Activated CD4-positive, alpha-beta memory T cell treated with anti-CD3 and anti-CD28 coated beads, Interleukin-2, amount 10 ng/mL, durations not matched to agents 7 days and 5 days (primary cell): ENCODE measurements at regions not wholly inside any gene's neighbourhood (a gene's known extent, or its start where the extent isn't known, plus 50 kb on each side); places are given as distances from the start of the nearest gene placed in this dataset.

Source experiments
- CTCF ChIA-PET: fragments of 350-600 bp; sonication (Branson Sonifier 250); formaldehyde crosslinking; loops from one replicate; lab custom pipeline; 2021; ENCODE audit warnings: antibody characterized with exemption, inconsistent platforms; lab: Charles Lee
- POLR2A ChIA-PET: fragments of 350-600 bp; sonication (Branson Sonifier 250); formaldehyde crosslinking; loops from one replicate; lab custom pipeline; 2021; ENCODE audit warnings: antibody characterized with exemption; lab: Charles Lee
- DNase-seq: peaks from one replicate; pipeline ENCODE4 v3.0.0-alpha.2; 2020
- H3K27ac Mint-ChIP-seq: one replicate; pipeline ENCODE4 v1.8.0; 2021; ENCODE audit warnings: mild to moderate bottlenecking, mixed read lengths
- H3K27me3 Mint-ChIP-seq: one replicate; pipeline ENCODE4 v1.8.0; 2021; ENCODE audit warnings: mixed read lengths
- H3K36me3 Mint-ChIP-seq: one replicate; pipeline ENCODE4 v1.8.0; 2021; ENCODE audit warnings: low read depth, mixed read lengths
- H3K4me1 Mint-ChIP-seq: one replicate; pipeline ENCODE4 v1.8.0; 2021; ENCODE audit warnings: mixed read lengths
- H3K4me3 Mint-ChIP-seq: one replicate; pipeline ENCODE4 v1.8.0; 2021; ENCODE audit warnings: mild to moderate bottlenecking, mixed read lengths
- H3K9me3 Mint-ChIP-seq: one replicate; pipeline ENCODE4 v1.8.0; 2021; ENCODE audit warnings: mixed read lengths

GRCh38 chr3:14286887-14287500 is 108.4 kb downstream of the LSM3 start:
- H3K9me3 Mint-ChIP-seq, result no peaks in the 10 kb centered on the region
- no peaks in the 10 kb centered on the region for H3K36me3 Mint-ChIP-seq
- no peak for DNase-seq
- CTCF ChIA-PET, result no interaction called here
- peaks cover 13% of the 10 kb centered on the region for H3K27me3 Mint-ChIP-seq
- no peak overlapping the region for H3K4me3 Mint-ChIP-seq
- POLR2A ChIA-PET, result no interaction called here
- no peak overlapping the region for H3K27ac Mint-ChIP-seq
- H3K4me1 Mint-ChIP-seq, result no peaks in the 10 kb centered on the region

DNA sequence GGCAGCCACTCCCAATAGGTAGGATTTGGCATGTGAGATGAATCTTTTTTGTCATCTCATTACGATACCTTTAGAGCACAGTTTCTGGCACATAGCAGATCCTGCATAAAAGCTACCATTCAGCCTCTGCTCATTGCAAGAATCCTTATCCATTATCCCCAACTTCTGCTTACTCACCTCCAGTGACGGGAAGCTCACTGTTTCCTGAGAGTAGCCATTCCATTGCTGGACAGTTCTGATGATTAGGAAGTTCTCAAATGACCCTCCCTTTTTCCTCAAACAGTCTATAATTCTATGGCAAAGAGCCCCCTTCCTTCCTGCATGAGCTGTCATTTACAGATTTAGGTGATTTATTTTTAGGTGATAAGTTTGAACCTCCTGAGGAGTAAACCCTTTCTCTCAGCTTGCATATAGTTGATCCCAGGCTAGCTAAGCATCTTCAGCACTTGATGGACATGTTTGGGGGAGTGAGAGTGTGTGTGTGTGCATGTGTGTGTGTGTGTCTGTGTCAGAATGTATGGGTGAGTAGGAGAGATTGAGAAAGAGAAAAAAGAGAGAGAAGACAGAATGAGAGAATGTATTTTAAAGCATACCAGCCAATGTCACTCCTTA is 109.7 kb downstream of the LSM3 start:
- Mint-ChIP-seq H3K36me3 (no peaks in the 10 kb centered on the region), H3K4me1 (no peaks in the 10 kb centered on the region), H3K4me3 (no peak overlapping the region), H3K27me3 (peaks cover 13% of the 10 kb centered on the region), H3K27ac (no peak overlapping the region), H3K9me3 (no peaks in the 10 kb centered on the region)
- DNase-seq, result no peak
- ChIA-PET POLR2A (no interaction called here), CTCF (no interaction called here)

- no peaks in the 10 kb centered on the region for H3K36me3 Mint-ChIP-seq
These were observed 110.3 kb downstream of the LSM3 start for GRCh38 chr3:14288833-14289451.

GRCh38 chr3:14289590-14290461 is 111.2 kb downstream of the LSM3 start:
- Mint-ChIP-seq H3K36me3 (no peaks in the 10 kb centered on the region), H3K9me3 (no peaks in the 10 kb centered on the region), H3K27ac (no peak overlapping the region), H3K4me1 (no peaks in the 10 kb centered on the region), H3K4me3 (no peak overlapping the region), H3K27me3 (peaks cover 15% of the 10 kb centered on the region)
- ChIA-PET POLR2A (interaction anchor here (0.7 kb wide), 1 partner anchor 40 kb away, joined by 3 read pairs; no protein-coding TSS in a partner anchor), CTCF (no interaction called here)
- DNase-seq, result no peak

More at GRCh38 chr3:14288833-14289451, 110.3 kb downstream of the LSM3 start:
- no peaks in the 10 kb centered on the region for H3K4me1 Mint-ChIP-seq
- H3K27ac Mint-ChIP-seq, result no peak overlapping the region
- DNase-seq, result no peak
- H3K9me3 Mint-ChIP-seq, result no peaks in the 10 kb centered on the region
- POLR2A ChIA-PET, result no interaction called here
- peaks cover 13% of the 10 kb centered on the region for H3K27me3 Mint-ChIP-seq
- no peak overlapping the region for H3K4me3 Mint-ChIP-seq
- CTCF ChIA-PET, result no interaction called here

- CTCF ChIA-PET, result no interaction called here
- POLR2A ChIA-PET, result interaction anchor here (0.7 kb wide), 1 partner anchor 39 kb away, joined by 3 read pairs; no protein-coding TSS in a partner anchor
- H3K4me1 Mint-ChIP-seq, result no peaks in the 10 kb centered on the region
These were observed 111.6 kb upstream of the SLC6A6 start for GRCh38 chr3:14290631-14291385.

DNA sequence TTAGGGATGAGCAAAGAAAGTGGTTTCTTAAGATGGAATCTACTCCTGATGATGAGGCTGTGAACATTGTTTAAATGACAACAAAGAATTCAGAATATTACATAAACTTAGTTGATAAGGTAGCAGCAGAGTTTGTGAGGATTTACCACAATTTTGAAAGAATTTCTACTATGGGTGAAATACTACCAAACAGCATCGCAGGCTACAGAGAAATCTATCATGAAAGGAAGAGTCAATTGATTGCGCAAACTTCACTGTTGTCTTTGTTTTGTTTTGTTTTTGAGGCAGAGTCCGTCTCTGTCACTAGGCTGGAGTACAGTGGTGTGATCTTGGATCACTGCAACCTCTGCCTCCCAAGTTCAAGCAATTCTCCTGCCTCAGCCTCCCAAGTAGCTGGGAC is 107.4 kb upstream of the SLC6A6 start:
- Mint-ChIP-seq H3K27me3 (peaks cover 13% of the 10 kb centered on the region), H3K9me3 (no peaks in the 10 kb centered on the region), H3K27ac (no peak overlapping the region), H3K4me1 (peaks cover 6% of the 10 kb centered on the region), H3K36me3 (no peaks in the 10 kb centered on the region), H3K4me3 (no peak overlapping the region)
- ChIA-PET POLR2A (no interaction called here), CTCF (no interaction called here)
- no peak for DNase-seq

More at GRCh38 chr3:14290631-14291385, 111.6 kb upstream of the SLC6A6 start:
- Mint-ChIP-seq H3K36me3 (no peaks in the 10 kb centered on the region), H3K9me3 (no peaks in the 10 kb centered on the region), H3K27me3 (peaks cover 15% of the 10 kb centered on the region), H3K27ac (no peak overlapping the region), H3K4me3 (no peak overlapping the region)
- DNase-seq, result no peak

DNA sequence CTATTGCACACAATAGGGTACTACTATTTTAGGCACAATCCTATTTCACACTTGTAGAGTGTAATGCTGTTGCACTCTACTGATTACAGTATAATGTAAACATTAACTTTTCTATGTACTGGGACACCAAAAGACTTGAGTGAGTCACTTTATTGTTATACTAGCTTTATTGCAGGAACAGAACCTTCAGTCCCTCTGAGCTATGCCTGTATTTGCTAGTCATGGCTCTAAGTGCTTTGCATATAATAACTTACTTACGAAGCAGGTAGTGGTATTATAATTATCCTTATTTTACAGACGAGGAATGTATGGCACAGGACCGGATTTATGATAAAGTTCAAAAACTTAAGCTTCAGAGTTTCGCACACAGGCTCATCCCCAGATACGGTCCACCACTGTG is 106.6 kb upstream of the SLC6A6 start:
- ChIA-PET POLR2A (no interaction called here), CTCF (no interaction called here)

GRCh38 chr3:14297305-14297704 is 105.1 kb upstream of the SLC6A6 start:
- peaks cover 6% of the 10 kb centered on the region for H3K4me1 Mint-ChIP-seq
- ChIA-PET CTCF (no interaction called here), POLR2A (no interaction called here)
- peaks cover 8% of the 10 kb centered on the region for H3K27me3 Mint-ChIP-seq
- H3K4me3 Mint-ChIP-seq, result no peak overlapping the region
- H3K36me3 Mint-ChIP-seq, result no peaks in the 10 kb centered on the region
- DNase-seq, result no peak
- H3K9me3 Mint-ChIP-seq, result no peaks in the 10 kb centered on the region
- no peak overlapping the region for H3K27ac Mint-ChIP-seq

More for the DNA sequence above, 106.6 kb upstream of the SLC6A6 start:
- H3K9me3 Mint-ChIP-seq, result no peaks in the 10 kb centered on the region
- H3K4me3 Mint-ChIP-seq, result no peak overlapping the region
- H3K4me1 Mint-ChIP-seq, result peaks cover 6% of the 10 kb centered on the region
- no peaks in the 10 kb centered on the region for H3K36me3 Mint-ChIP-seq
- H3K27me3 Mint-ChIP-seq, result peaks cover 10% of the 10 kb centered on the region
- H3K27ac Mint-ChIP-seq, result no peak overlapping the region
- DNase-seq, result no peak

- H3K36me3 Mint-ChIP-seq, result no peaks in the 10 kb centered on the region
- H3K9me3 Mint-ChIP-seq, result no peaks in the 10 kb centered on the region
- no peak overlapping the region for H3K4me3 Mint-ChIP-seq
- peaks cover 9% of the 10 kb centered on the region for H3K4me1 Mint-ChIP-seq
- ChIA-PET CTCF (no interaction called here), POLR2A (no interaction called here)
- H3K27ac Mint-ChIP-seq, result no peak overlapping the region
- DNase-seq, result no peak
- H3K27me3 Mint-ChIP-seq, result peaks cover 10% of the 10 kb centered on the region
These were observed 104.6 kb upstream of the SLC6A6 start for GRCh38 chr3:14297784-14298236.

DNA sequence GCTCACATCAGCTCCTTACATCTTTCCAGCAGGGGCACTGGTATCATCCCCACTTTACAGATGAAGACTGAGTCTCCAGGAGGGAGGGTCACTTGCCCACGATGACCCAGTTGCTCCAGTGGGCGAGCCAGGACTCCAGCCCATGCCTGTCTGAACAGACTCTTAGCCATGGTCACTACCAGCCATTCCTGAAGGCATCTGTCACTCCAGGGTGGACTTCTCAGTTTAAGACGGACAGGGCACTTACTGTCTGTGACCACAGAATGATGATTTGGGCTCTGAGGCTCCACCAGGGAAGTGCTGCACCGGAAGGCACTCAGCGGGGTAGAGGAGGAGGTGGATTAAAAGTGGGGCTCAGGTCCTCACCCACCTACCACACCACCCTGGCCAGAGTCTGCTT is 104.0 kb upstream of the SLC6A6 start:
- Mint-ChIP-seq H3K4me1 (peaks cover 14% of the 10 kb centered on the region), H3K27ac (no peak overlapping the region), H3K9me3 (no peaks in the 10 kb centered on the region), H3K36me3 (no peaks in the 10 kb centered on the region), H3K27me3 (peaks cover 10% of the 10 kb centered on the region), H3K4me3 (no peak overlapping the region)
- ChIA-PET CTCF (no interaction called here), POLR2A (no interaction called here)
- DNase-seq, result no peak

DNA sequence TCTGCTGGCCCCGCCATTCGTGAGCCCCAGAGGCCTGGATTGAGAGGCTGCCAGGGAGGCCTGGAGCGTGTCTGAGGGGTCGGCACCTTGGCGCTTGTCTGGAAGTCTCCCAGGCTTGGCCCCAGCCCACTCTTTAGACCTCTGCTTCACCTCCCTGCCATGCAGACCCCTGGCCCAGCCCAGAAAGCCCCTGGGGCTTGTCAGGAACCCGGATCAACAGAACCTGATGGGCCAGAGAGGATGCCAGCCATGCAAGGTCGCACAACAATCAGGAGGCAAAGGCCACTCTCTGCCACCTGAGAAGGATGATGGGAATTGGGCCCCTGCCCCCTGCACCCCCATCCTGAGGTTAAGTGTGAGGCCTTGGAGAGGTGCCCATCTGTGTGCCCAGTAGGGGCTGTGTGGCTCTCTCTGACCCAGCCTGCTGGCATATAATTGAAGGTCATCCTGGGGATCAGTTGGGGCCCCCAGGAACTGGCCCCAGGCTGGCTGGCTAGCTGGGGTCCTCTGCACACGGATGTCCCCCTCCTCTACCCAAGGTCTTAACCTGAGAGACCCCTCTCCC is 103.3 kb upstream of the SLC6A6 start:
- peaks cover 10% of the 10 kb centered on the region for H3K27me3 Mint-ChIP-seq
- ChIA-PET POLR2A (no interaction called here), CTCF (no interaction called here)
- no peak overlapping the region for H3K4me3 Mint-ChIP-seq
- peaks cover 18% of the 10 kb centered on the region for H3K4me1 Mint-ChIP-seq
- H3K9me3 Mint-ChIP-seq, result no peaks in the 10 kb centered on the region
- H3K27ac Mint-ChIP-seq, result no peak overlapping the region
- DNase-seq, result no peak
- H3K36me3 Mint-ChIP-seq, result no peaks in the 10 kb centered on the region

DNA sequence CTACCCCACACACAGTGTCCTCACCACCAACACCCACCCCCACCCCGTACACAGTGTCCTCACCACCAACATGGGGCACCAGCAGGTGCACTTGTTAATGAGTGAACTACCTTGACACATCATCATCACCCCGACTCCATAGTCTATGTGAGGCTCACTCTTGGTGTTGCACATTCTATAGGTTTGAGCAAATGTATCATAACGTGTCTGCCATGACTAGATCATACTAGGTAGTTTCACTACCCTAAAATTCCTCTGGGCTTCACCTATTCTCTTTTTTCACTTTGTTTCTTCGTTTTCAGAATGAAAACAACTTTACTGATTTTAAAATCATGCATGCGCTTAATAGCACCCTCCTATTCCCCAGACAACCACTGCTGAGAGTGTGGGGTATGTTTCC is 102.6 kb upstream of the SLC6A6 start:
- POLR2A ChIA-PET, result no interaction called here
- no peak overlapping the region for H3K27ac Mint-ChIP-seq
- H3K36me3 Mint-ChIP-seq, result no peaks in the 10 kb centered on the region
- peaks cover 20% of the 10 kb centered on the region for H3K4me1 Mint-ChIP-seq
- peaks cover 8% of the 10 kb centered on the region for H3K27me3 Mint-ChIP-seq
- CTCF ChIA-PET, result no interaction called here
- no peak overlapping the region for H3K4me3 Mint-ChIP-seq
- no peak for DNase-seq
- no peaks in the 10 kb centered on the region for H3K9me3 Mint-ChIP-seq
